HG03159 (cell line): ENCODE measurements at regions not wholly inside any gene's neighbourhood (a gene's known extent, or its start where the extent isn't known, plus 50 kb on each side); places are given as distances from the start of the nearest gene placed in this dataset.
"Not testable (repeated sequence)": the region's sequence is repeated elsewhere in the genome, so short reads cannot be mapped to it uniquely, and the experiment has no call there.

Experiments
- ATAC-seq: cut with Tn5 transposase; IDR thresholded peaks from one replicate; pipeline ENCODE4 v1.9.1; 2021; ENCODE audit warnings: mild to moderate bottlenecking, moderate library complexity; ENCODE audit not compliant: unreplicated experiment

GRCh38 chr1:78203410-78203982 is 157.7 kb downstream of the GIPC2 start:
- not testable (repeated sequence) for ATAC-seq

- ATAC-seq: no peak
These were observed 164.4 kb downstream of the GIPC2 start for GRCh38 chr1:78210175-78210574.

GRCh38 chr1:78211483-78212092 is 165.8 kb downstream of the GIPC2 start:
- no peak for ATAC-seq

GRCh38 chr1:78214334-78214733 is 168.6 kb downstream of the GIPC2 start:
- ATAC-seq: no peak

GRCh38 chr1:78222225-78222959 is 176.6 kb downstream of the GIPC2 start:
- no peak for ATAC-seq

GRCh38 chr1:78222960-78223358 is 177.2 kb downstream of the GIPC2 start:
- ATAC-seq: no peak

- no peak for ATAC-seq
These were observed 177.8 kb downstream of the GIPC2 start for GRCh38 chr1:78223417-78224215.

GRCh38 chr1:78224246-78224785 is 178.6 kb downstream of the GIPC2 start:
- no peak for ATAC-seq

GRCh38 chr1:78224861-78225552 is 179.2 kb downstream of the GIPC2 start:
- no peak for ATAC-seq

- ATAC-seq: no peak
These were observed 181.0 kb downstream of the GIPC2 start for GRCh38 chr1:78226784-78227183.

- ATAC-seq: no peak
These were observed 182.2 kb downstream of the GIPC2 start for GRCh38 chr1:78227705-78228635.

- ATAC-seq: no peak
These were observed 183.6 kb downstream of the GIPC2 start for GRCh38 chr1:78229344-78229743.

- ATAC-seq: no peak
These were observed 185.7 kb downstream of the GIPC2 start for GRCh38 chr1:78231477-78231876.

GRCh38 chr1:78231894-78232293 is 186.1 kb downstream of the GIPC2 start:
- no peak for ATAC-seq

- ATAC-seq: no peak
These were observed 186.9 kb downstream of the GIPC2 start for GRCh38 chr1:78232630-78233029.

- ATAC-seq: no peak
These were observed 188.7 kb downstream of the GIPC2 start for GRCh38 chr1:78234496-78234895.

- ATAC-seq: no peak
These were observed 190.9 kb downstream of the GIPC2 start for GRCh38 chr1:78236716-78237115.

- ATAC-seq: no peak
These were observed 191.7 kb downstream of the GIPC2 start for GRCh38 chr1:78237364-78237916.

- ATAC-seq: no peak
These were observed 194.4 kb downstream of the GIPC2 start for GRCh38 chr1:78240191-78240590.
